GM12878 (cell line): ENCODE measurements at regions not wholly inside any gene's neighbourhood (a gene's known extent, or its start where the extent isn't known, plus 50 kb on each side); places are given as distances from the start of the nearest gene placed in this dataset.

Experiments used
- ATF7 ChIP-seq: fragments of 450-650 bp; IDR thresholded peaks from 2 replicates; pipeline ENCODE4 v1.6.1; 2016; ENCODE audit warnings: low read depth, mild to moderate bottlenecking
- BCL11A ChIP-seq: IDR thresholded peaks from 2 replicates; pipeline ENCODE4 v1.6.1; 2011; ENCODE audit warnings: low read depth, low read length
- CBFB ChIP-seq: IDR thresholded peaks from 2 replicates; pipeline ENCODE4 v1.6.1; 2016; ENCODE audit warnings: antibody characterized with exemption, low read depth
- CREM ChIP-seq: IDR thresholded peaks from 2 replicates; pipeline ENCODE4 v1.6.1; 2014; ENCODE audit warnings: antibody characterized with exemption, low read depth
- GABPA ChIP-seq: IDR thresholded peaks from 2 replicates; pipeline ENCODE4 v1.6.1; 2014; ENCODE audit warnings: antibody characterized with exemption, low read depth, mild to moderate bottlenecking, inconsistent platforms
- NFYA ChIP-seq: IDR thresholded peaks from 2 replicates; pipeline ENCODE4 v1.6.1; 2011; ENCODE audit warnings: low read depth, mild to moderate bottlenecking, low read length, improper control_type of control experiment, borderline replicate concordance
- NFYB ChIP-seq: IDR thresholded peaks from 2 replicates; pipeline ENCODE4 v1.6.1; 2011; ENCODE audit warnings: low read depth, mild to moderate bottlenecking, low read length, improper control_type of control experiment, moderate library complexity; ENCODE audit not compliant: insufficient read depth
- PAX8 ChIP-seq: fragments of 450-650 bp; IDR thresholded peaks from 2 replicates; pipeline ENCODE4 v1.6.1; 2017; ENCODE audit warnings: mild to moderate bottlenecking, moderate library complexity
- POLR2A ChIP-seq: IDR thresholded peaks from 2 replicates; pipeline ENCODE4 v1.6.1; 2011; ENCODE audit warnings: low read depth, mild to moderate bottlenecking, low read length
- POLR2AphosphoS2 ChIP-seq: IDR thresholded peaks from 2 replicates; pipeline ENCODE4 v1.6.1; 2011; ENCODE audit warnings: low read depth, mild to moderate bottlenecking, low read length, improper control_type of control experiment, moderate library complexity
- RBBP5 ChIP-seq: fragments of 200-600 bp; sonication (generic); conservative IDR thresholded peaks from 2 replicates; pipeline ENCODE4 v1.6.1; 2016
- ZNF24 ChIP-seq: fragments of 450-650 bp; IDR thresholded peaks from 2 replicates; pipeline ENCODE4 v1.6.1; 2017; ENCODE audit warnings: antibody characterized with exemption, mild to moderate bottlenecking
- ZNF274 ChIP-seq: IDR thresholded peaks from one replicate; pipeline ENCODE4 v1.8.0; 2011; ENCODE audit not compliant: insufficient read length, insufficient read depth
- TF ChIP-seq, protein P1 (sequence below): IDR thresholded peaks from 2 replicates; pipeline ENCODE4 v1.6.1; 2011; ENCODE audit warnings: low read depth, mild to moderate bottlenecking, low read length, moderate library complexity, borderline replicate concordance; ENCODE audit errors: extremely low read depth
- TF ChIP-seq, protein P2 (sequence below): fragments of 450-650 bp; IDR thresholded peaks from 2 replicates; pipeline ENCODE4 v1.6.1; 2017; ENCODE audit warnings: borderline replicate concordance
- TF ChIP-seq, protein P3 (sequence below): fragments of 450-650 bp; IDR thresholded peaks from 2 replicates; pipeline ENCODE4 v1.6.1; 2018; ENCODE audit warnings: mild to moderate bottlenecking, low read depth, moderate library complexity; ENCODE audit not compliant: partially characterized antibody
- TF ChIP-seq, protein P4 (sequence below): fragments of 450-650 bp; IDR thresholded peaks from 2 replicates; pipeline ENCODE4 v1.6.1; 2017; ENCODE audit warnings: antibody characterized with exemption, mild to moderate bottlenecking, moderate library complexity
- TF ChIP-seq, protein P5 (sequence below): fragments of 150-350 bp; IDR thresholded peaks from 2 replicates; pipeline ENCODE4 v1.6.1; 2016; ENCODE audit warnings: low read depth, low read length

DNA sequence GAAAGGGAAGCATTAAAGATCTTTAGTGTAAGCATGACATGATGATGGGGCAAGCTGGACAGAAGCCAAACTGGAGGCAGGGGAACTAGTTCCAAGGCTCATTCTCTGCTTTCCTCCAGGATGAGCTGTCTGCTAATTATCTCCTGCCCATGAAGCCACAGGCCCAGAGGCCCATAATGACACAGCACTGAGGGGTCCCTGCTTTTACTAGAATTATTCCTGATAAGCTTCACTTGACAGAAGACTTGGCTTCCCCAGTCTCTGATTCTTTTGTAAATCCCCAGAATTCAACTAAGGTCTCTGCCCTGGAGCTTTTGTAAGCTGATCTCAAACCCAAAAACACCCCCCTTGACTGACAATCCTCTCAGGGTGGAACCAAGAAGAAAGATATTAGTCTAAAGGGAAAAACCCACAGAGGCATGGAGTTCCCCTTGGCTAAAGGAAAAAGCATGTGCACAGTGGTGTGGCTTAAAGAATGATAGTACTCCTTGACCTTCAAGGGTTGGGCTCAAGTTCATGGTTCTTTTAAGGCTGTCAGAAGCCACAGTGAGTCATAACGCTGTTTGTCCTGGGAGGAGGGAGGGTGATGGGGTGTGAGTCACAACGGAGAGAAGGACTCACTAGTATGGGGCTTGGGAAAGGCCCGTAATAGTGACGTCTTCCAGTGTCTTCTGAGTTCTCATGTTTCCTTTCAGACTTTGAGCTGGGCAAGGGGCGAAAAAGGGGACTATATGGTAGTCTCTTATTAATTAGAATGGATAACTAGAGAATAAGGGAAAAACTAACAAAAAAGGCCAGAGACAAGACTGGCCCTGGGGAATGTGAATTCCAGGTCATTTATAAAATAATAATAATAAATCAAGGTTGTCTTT is 146.0 kb upstream of the CPEB2 start (continued):
- TF ChIP-seq ZNF24 (no peak; the same call in 1 of the 2 replicates), ZNF274 (no peak), RBBP5 (no peak), BCL11A (peak; percentile 96), NFYA (no peak), GABPA (no peak; the same call in 1 of the 2 replicates), CREM (peak; percentile 88), NFYB (no peak), CBFB (peak; percentile 79), PAX8 (no peak), POLR2A (no peak), POLR2AphosphoS2 (no peak), ATF7 (peak; percentile 92)
- TF ChIP-seq, protein P1, sequence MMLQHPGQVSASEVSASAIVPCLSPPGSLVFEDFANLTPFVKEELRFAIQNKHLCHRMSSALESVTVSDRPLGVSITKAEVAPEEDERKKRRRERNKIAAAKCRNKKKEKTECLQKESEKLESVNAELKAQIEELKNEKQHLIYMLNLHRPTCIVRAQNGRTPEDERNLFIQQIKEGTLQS: no peak
- TF ChIP-seq, protein P2, sequence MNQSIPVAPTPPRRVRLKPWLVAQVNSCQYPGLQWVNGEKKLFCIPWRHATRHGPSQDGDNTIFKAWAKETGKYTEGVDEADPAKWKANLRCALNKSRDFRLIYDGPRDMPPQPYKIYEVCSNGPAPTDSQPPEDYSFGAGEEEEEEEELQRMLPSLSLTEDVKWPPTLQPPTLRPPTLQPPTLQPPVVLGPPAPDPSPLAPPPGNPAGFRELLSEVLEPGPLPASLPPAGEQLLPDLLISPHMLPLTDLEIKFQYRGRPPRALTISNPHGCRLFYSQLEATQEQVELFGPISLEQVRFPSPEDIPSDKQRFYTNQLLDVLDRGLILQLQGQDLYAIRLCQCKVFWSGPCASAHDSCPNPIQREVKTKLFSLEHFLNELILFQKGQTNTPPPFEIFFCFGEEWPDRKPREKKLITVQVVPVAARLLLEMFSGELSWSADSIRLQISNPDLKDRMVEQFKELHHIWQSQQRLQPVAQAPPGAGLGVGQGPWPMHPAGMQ: no peak
- TF ChIP-seq, protein P3, sequence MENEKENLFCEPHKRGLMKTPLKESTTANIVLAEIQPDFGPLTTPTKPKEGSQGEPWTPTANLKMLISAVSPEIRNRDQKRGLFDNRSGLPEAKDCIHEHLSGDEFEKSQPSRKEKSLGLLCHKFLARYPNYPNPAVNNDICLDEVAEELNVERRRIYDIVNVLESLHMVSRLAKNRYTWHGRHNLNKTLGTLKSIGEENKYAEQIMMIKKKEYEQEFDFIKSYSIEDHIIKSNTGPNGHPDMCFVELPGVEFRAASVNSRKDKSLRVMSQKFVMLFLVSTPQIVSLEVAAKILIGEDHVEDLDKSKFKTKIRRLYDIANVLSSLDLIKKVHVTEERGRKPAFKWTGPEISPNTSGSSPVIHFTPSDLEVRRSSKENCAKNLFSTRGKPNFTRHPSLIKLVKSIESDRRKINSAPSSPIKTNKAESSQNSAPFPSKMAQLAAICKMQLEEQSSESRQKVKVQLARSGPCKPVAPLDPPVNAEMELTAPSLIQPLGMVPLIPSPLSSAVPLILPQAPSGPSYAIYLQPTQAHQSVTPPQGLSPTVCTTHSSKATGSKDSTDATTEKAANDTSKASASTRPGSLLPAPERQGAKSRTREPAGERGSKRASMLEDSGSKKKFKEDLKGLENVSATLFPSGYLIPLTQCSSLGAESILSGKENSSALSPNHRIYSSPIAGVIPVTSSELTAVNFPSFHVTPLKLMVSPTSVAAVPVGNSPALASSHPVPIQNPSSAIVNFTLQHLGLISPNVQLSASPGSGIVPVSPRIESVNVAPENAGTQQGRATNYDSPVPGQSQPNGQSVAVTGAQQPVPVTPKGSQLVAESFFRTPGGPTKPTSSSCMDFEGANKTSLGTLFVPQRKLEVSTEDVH: no peak
- TF ChIP-seq, protein P4, sequence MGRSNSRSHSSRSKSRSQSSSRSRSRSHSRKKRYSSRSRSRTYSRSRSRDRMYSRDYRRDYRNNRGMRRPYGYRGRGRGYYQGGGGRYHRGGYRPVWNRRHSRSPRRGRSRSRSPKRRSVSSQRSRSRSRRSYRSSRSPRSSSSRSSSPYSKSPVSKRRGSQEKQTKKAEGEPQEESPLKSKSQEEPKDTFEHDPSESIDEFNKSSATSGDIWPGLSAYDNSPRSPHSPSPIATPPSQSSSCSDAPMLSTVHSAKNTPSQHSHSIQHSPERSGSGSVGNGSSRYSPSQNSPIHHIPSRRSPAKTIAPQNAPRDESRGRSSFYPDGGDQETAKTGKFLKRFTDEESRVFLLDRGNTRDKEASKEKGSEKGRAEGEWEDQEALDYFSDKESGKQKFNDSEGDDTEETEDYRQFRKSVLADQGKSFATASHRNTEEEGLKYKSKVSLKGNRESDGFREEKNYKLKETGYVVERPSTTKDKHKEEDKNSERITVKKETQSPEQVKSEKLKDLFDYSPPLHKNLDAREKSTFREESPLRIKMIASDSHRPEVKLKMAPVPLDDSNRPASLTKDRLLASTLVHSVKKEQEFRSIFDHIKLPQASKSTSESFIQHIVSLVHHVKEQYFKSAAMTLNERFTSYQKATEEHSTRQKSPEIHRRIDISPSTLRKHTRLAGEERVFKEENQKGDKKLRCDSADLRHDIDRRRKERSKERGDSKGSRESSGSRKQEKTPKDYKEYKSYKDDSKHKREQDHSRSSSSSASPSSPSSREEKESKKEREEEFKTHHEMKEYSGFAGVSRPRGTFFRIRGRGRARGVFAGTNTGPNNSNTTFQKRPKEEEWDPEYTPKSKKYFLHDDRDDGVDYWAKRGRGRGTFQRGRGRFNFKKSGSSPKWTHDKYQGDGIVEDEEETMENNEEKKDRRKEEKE: no peak
- TF ChIP-seq, protein P5, sequence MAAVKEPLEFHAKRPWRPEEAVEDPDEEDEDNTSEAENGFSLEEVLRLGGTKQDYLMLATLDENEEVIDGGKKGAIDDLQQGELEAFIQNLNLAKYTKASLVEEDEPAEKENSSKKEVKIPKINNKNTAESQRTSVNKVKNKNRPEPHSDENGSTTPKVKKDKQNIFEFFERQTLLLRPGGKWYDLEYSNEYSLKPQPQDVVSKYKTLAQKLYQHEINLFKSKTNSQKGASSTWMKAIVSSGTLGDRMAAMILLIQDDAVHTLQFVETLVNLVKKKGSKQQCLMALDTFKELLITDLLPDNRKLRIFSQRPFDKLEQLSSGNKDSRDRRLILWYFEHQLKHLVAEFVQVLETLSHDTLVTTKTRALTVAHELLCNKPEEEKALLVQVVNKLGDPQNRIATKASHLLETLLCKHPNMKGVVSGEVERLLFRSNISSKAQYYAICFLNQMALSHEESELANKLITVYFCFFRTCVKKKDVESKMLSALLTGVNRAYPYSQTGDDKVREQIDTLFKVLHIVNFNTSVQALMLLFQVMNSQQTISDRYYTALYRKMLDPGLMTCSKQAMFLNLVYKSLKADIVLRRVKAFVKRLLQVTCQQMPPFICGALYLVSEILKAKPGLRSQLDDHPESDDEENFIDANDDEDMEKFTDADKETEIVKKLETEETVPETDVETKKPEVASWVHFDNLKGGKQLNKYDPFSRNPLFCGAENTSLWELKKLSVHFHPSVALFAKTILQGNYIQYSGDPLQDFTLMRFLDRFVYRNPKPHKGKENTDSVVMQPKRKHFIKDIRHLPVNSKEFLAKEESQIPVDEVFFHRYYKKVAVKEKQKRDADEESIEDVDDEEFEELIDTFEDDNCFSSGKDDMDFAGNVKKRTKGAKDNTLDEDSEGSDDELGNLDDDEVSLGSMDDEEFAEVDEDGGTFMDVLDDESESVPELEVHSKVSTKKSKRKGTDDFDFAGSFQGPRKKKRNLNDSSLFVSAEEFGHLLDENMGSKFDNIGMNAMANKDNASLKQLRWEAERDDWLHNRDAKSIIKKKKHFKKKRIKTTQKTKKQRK: no peak
